GM12878 (cell line): ENCODE measurements at regions not wholly inside any gene's neighbourhood (a gene's known extent, or its start where the extent isn't known, plus 50 kb on each side); places are given as distances from the start of the nearest gene placed in this dataset.

Experiments used
- ATAC-seq: fragments of 200-7000 bp; cut with Tn5 transposase; 3 replicates; pipeline ENCODE4 v1.9.1; 2020; ENCODE audit warnings: mild to moderate bottlenecking, moderate library complexity
- BruUV-seq: library from RNA; stranded (reverse); fragments of 400-500 nt; replicated peaks from 2 replicates; lab custom pipeline; 2021; lab: Mats Ljungman, UMichigan
- CTCF ChIA-PET: fragments of 300-600 bp; sonication (Branson Sonifier 250); formaldehyde crosslinking; extraction: SDS; loops from one replicate; lab custom pipeline; 2021; ENCODE audit warnings: inconsistent platforms; lab: Yijun Ruan, JAX
- POLR2A ChIA-PET: fragments of 350-600 bp; formaldehyde crosslinking; extraction: SDS; loops from one replicate; lab custom pipeline; 2021; ENCODE audit warnings: inconsistent platforms; lab: Charles Lee
- RAD21 ChIA-PET: fragments of 300-600 bp; sonication (Branson Sonifier 250); formaldehyde crosslinking; loops from one replicate; lab custom pipeline; 2023; ENCODE audit warnings: antibody characterized with exemption; ENCODE audit not compliant: unreplicated experiment; lab: Charles Lee
- SMC1A ChIA-PET: fragments of 300-600 bp; sonication (Branson Sonifier 250); formaldehyde crosslinking; loops from one replicate; lab custom pipeline; 2023; ENCODE audit not compliant: unreplicated experiment, uncharacterized antibody; lab: Charles Lee
- DNase-seq: peaks from one replicate; pipeline ENCODE4 v3.0.0-alpha.2; 2011; ENCODE audit warnings: low read depth, low spot score
- FAIRE-seq: peaks from 3 replicates; lab custom pipeline; 2011; peaks lifted over from hg19 to GRCh38; lab: Jason Lieb, UNC
- H2AFZ ChIP-seq: 2 replicates; pipeline ENCODE4 v1.6.0; 2011; ENCODE audit warnings: low read depth, low read length, control low read depth; ENCODE audit not compliant: control insufficient read depth
- H3K27ac ChIP-seq: 2 replicates; pipeline ENCODE4 v1.5.1; 2011; ENCODE audit warnings: control low read depth; ENCODE audit not compliant: control insufficient read depth, insufficient read depth
- H3K27me3 ChIP-seq, 2 experiments: replicated peaks in 1 of 2; 2 replicates each; pipeline versions ENCODE4 v1.6.0 to v1.6.1; 2011; ENCODE audit warnings: low read length in 1 of 2; ENCODE audit not compliant: control insufficient read depth in 2 of 2, insufficient read depth in 2 of 2
- H3K36me3 ChIP-seq, 2 experiments: 2 replicates each; pipeline ENCODE4 v1.5.1; 2011; ENCODE audit warnings: low read length in 1 of 2; ENCODE audit not compliant: control insufficient read depth in 2 of 2, insufficient read depth in 2 of 2
- H3K4me1 ChIP-seq: 2 replicates; pipeline ENCODE4 v1.6.1; 2011; ENCODE audit warnings: mild to moderate bottlenecking, low read length, moderate library complexity, mixed read lengths; ENCODE audit not compliant: control insufficient read depth, insufficient read depth
- H3K4me2 ChIP-seq: 2 replicates; pipeline ENCODE4 v1.6.0; 2011; ENCODE audit warnings: control low read depth; ENCODE audit not compliant: control insufficient read depth, insufficient read depth
- H3K4me3 ChIP-seq: fragments of 200-600 bp; sonication (generic); 2 replicates; pipeline ENCODE4 v1.5.1; 2016
- H3K79me2 ChIP-seq: 2 replicates; pipeline ENCODE4 v1.6.0; 2011; ENCODE audit warnings: low read length; ENCODE audit not compliant: control insufficient read depth, insufficient read depth
- H3K9ac ChIP-seq: 2 replicates; pipeline ENCODE4 v1.8.0; 2011; ENCODE audit warnings: low read length, control low read depth, mixed read lengths; ENCODE audit not compliant: control insufficient read depth, insufficient read depth
- H3K9me3 ChIP-seq: replicated peaks from 3 replicates; pipeline ENCODE4 v1.5.1; 2011; ENCODE audit warnings: mild to moderate bottlenecking, low read length; ENCODE audit not compliant: control insufficient read depth, insufficient read depth
- H4K20me1 ChIP-seq: 2 replicates; pipeline ENCODE4 v1.6.0; 2011; ENCODE audit not compliant: control insufficient read depth, insufficient read depth
- BCLAF1 ChIP-seq: fragments of 450-650 bp; IDR thresholded peaks from 2 replicates; pipeline ENCODE4 v1.6.1; 2017; ENCODE audit warnings: antibody characterized with exemption, mild to moderate bottlenecking, moderate library complexity
- KDM1A ChIP-seq: fragments of 200-600 bp; sonication (generic); IDR thresholded peaks from 2 replicates; pipeline ENCODE4 v1.6.1; 2016; ENCODE audit warnings: borderline replicate concordance
- MAX ChIP-seq: IDR thresholded peaks from 2 replicates; pipeline ENCODE4 v1.6.1; 2012; ENCODE audit warnings: low read depth, low read length, improper control_type of control experiment
- SIN3A ChIP-seq: IDR thresholded peaks from 2 replicates; pipeline ENCODE4 v1.6.1; 2012; ENCODE audit warnings: low read depth, low read length, improper control_type of control experiment
- YBX1 ChIP-seq: fragments of 450-650 bp; IDR thresholded peaks from 2 replicates; pipeline ENCODE4 v1.6.1; 2016; ENCODE audit warnings: antibody characterized with exemption
- ZNF217 ChIP-seq: fragments of 450-650 bp; IDR thresholded peaks from 2 replicates; pipeline ENCODE4 v1.6.1; 2017; ENCODE audit warnings: antibody characterized with exemption, mild to moderate bottlenecking
- WGBS: methylation state at CpG from one replicate; pipeline ENCODE4 v1.1.6; 2016; ENCODE audit warnings: low lambda C conversion rate; ENCODE audit not compliant: insufficient replicate concordance, insufficient coverage; ENCODE audit errors: missing lambda C conversion rate; 5-methylcytosine and 5-hydroxymethylcytosine counted together
- in situ Hi-C: fragments of 300-500 bp; cut with MboI; formaldehyde crosslinking; loops from 9 replicates; pipeline ENCODE4 v1.14.3; 2018; ENCODE audit warnings: mixed read lengths
- intact Hi-C: fragments of 100-400 bp; cut with micrococcal nuclease; formaldehyde crosslinking; loops from one replicate; pipeline ENCODE4 v1.14.2; 2022; ENCODE audit not compliant: unreplicated experiment

- TF ChIP-seq ZNF217 (no peak), MAX (no peak)
Measured at GRCh38 chr4:52358883-52359321, 300.2 kb downstream of the USP46 start (continued).

GRCh38 chr4:52366191-52366590 is 292.9 kb downstream of the USP46 start:
- WGBS = 60% methylated on average over 5 of the region's 5 CpGs
- ATAC-seq (no peak), FAIRE-seq (no peak), DNase-seq (no peak)
- in situ Hi-C loops (no loop called here), intact Hi-C loops (no loop called here)
- Histone ChIP-seq H3K27me3 (no peaks in the 10 kb centered on the region), H3K9me3 (no peaks in the 10 kb centered on the region), H3K36me3 (no peaks in the 10 kb centered on the region), H4K20me1 (no peaks in the 10 kb centered on the region), H2AFZ (no peak overlapping the region), H3K4me1 (no peaks in the 10 kb centered on the region), H3K9ac (no peak overlapping the region), H3K79me2 (no peaks in the 10 kb centered on the region), H3K4me3 (no peak overlapping the region), H3K4me2 (no peak overlapping the region), H3K27ac (no peak overlapping the region)
- CTCF ChIA-PET = no interaction called here
- SMC1A ChIA-PET = no interaction called here
- POLR2A ChIA-PET = no interaction called here
- RAD21 ChIA-PET = no interaction called here
- no peak for TF ChIP-seq BCLAF1
- TF ChIP-seq KDM1A = no peak
- no peak for TF ChIP-seq SIN3A
- TF ChIP-seq YBX1 = no peak
- BruUV-seq = no TSS peak
